ENCODE measurements at regions not wholly inside any gene's neighbourhood (a gene's known extent, or its start where the extent isn't known, plus 50 kb on each side); places are given as distances from the start of the nearest gene placed in this dataset.

DNA sequence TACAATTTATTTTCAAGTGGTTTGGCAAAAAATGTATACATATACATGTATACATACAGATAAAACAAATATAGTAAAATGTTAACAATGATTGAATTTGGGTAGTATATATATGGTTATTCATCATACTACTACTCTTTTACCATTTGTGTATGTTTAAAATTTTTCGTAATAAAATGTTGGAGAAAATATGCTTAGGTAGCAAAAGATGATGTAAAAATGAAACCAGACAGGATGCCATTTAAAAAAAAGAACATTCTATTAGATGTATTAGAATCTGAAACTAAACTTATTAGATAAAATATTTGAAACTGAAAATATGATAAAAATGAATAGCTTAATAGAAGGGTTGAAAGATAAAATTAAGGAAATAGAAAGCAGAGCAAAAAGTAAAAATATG lies 144.9 kb upstream of the FER start:
- Histone ChIP-seq H3K27ac (ENCODE audit: insufficient read depth, low read length, poor library complexity, severe bottlenecking) (no peak overlapping the region), H3K36me3 (ENCODE audit: control insufficient read depth, insufficient read depth, low read length) (no peaks in the 10 kb centered on the region), H3K9me3 (ENCODE audit: control insufficient read depth, low read length) (no peaks in the 10 kb centered on the region), H3K4me3 (ENCODE audit: insufficient read depth, low read depth, low read length, poor library complexity, severe bottlenecking) (no peak overlapping the region), H3K27me3 (replicated peaks; ENCODE audit: control insufficient read depth, insufficient read depth, low read length, poor library complexity, severe bottlenecking) (no peaks in the 10 kb centered on the region), H3K4me1 (ENCODE audit: control insufficient read depth, insufficient read depth, low read length, poor library complexity, severe bottlenecking) (no peaks in the 10 kb centered on the region)
- no peak for DNase-seq

DNA sequence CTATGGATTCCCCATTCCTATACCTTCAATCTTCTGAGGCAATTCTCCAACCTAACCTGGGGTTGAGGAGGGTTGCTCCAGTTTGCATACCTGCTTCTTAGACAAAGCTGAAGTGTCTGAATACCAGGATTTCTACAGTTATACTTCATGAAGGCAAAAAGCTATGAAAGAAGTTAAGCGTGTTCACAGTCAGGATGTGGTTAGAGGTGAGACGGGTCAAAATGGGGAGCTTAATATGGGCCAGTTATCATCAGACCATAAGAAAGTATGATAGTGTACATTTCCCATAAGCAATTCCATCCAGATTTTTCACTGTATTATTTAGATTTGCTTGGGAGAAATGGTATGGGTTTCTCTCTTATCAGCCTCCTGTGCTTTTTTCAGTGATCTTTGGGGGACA lies 156.9 kb upstream of the FER start:
- no peak for DNase-seq

DNA sequence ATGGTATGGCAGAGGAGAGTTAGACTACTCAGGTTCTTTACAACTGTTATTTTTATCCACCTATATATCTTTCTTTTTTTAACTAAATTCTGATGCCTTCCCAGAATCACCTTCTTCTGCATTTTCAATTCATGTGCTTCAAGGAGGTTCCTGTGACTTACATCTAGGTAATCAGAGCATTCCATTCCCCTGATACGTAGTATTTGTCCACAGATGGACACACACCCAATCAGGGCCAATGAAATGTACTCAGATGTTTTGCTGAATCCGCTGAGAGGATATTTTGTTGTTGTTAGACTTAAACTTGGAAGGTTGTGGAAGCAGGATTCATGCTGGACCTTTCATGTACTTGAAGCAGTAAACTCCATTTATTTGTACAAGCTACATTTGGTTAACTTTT lies 159.4 kb upstream of the FER start:
- Histone ChIP-seq H3K4me3 (ENCODE audit: insufficient read depth, low read depth, low read length, poor library complexity, severe bottlenecking) (no peak overlapping the region), H3K36me3 (ENCODE audit: control insufficient read depth, insufficient read depth, low read length) (no peaks in the 10 kb centered on the region), H3K4me1 (ENCODE audit: control insufficient read depth, insufficient read depth, low read length, poor library complexity, severe bottlenecking) (no peaks in the 10 kb centered on the region), H3K27me3 (replicated peaks; ENCODE audit: control insufficient read depth, insufficient read depth, low read length, poor library complexity, severe bottlenecking) (no peaks in the 10 kb centered on the region), H3K27ac (ENCODE audit: insufficient read depth, low read length, poor library complexity, severe bottlenecking) (no peak overlapping the region), H3K9me3 (ENCODE audit: control insufficient read depth, low read length) (no peaks in the 10 kb centered on the region)
- no peak for DNase-seq

More for the DNA sequence above, 156.9 kb upstream of the FER start:
- Histone ChIP-seq H3K27me3 (replicated peaks; ENCODE audit: control insufficient read depth, insufficient read depth, low read length, poor library complexity, severe bottlenecking) (no peaks in the 10 kb centered on the region), H3K36me3 (ENCODE audit: control insufficient read depth, insufficient read depth, low read length) (no peaks in the 10 kb centered on the region), H3K9me3 (ENCODE audit: control insufficient read depth, low read length) (no peaks in the 10 kb centered on the region), H3K4me1 (ENCODE audit: control insufficient read depth, insufficient read depth, low read length, poor library complexity, severe bottlenecking) (no peaks in the 10 kb centered on the region), H3K27ac (ENCODE audit: insufficient read depth, low read length, poor library complexity, severe bottlenecking) (no peak overlapping the region), H3K4me3 (ENCODE audit: insufficient read depth, low read depth, low read length, poor library complexity, severe bottlenecking) (no peak overlapping the region)

DNA sequence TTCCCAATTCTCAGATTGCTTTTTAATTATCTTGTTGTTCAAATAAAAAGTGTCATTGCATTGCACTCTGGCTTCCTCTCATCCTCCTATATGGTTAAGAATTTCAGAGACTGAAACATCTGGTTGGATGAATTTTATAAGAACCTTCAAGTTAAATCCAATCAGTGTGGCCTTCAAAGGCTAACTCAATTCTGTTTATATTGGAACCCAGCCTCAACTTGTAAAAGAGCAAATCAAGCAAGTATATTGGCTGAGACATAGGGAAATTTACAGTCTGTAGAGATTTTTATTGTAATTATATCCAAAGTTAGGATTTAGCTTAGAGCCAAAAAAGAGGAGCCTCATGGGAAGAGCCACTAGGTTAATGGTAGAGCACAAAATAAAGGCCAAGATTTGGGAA lies 159.9 kb upstream of the FER start:
- Histone ChIP-seq H3K27me3 (replicated peaks; ENCODE audit: control insufficient read depth, insufficient read depth, low read length, poor library complexity, severe bottlenecking) (no peaks in the 10 kb centered on the region), H3K4me3 (ENCODE audit: insufficient read depth, low read depth, low read length, poor library complexity, severe bottlenecking) (no peak overlapping the region), H3K9me3 (ENCODE audit: control insufficient read depth, low read length) (no peaks in the 10 kb centered on the region), H3K4me1 (ENCODE audit: control insufficient read depth, insufficient read depth, low read length, poor library complexity, severe bottlenecking) (no peaks in the 10 kb centered on the region), H3K36me3 (ENCODE audit: control insufficient read depth, insufficient read depth, low read length) (no peaks in the 10 kb centered on the region), H3K27ac (ENCODE audit: insufficient read depth, low read length, poor library complexity, severe bottlenecking) (no peak overlapping the region)
- no peak for DNase-seq

DNA sequence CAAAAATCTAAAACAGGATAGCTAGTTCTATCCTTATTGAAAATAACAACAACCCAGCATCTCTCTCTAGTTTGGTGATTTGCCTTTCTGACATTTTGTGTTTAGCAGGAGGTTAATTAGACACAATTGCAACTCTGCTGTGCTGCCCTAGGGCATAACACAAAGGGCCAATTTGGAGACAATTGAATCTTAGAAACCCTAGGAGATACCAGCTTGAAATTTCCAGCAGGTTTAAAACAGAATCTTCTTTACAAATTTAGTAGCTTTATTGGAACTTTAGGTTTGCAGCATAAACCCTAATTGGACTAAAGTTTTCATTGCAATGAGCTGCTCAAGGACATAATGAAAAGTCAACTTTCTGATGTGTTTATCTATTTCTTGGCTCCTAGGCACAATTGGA lies 166.7 kb upstream of the FER start:
- no peak overlapping the region for H3K4me3 ChIP-seq (ENCODE audit: insufficient read depth, low read depth, low read length, poor library complexity, severe bottlenecking)
- DNase-seq = no peak

DNA sequence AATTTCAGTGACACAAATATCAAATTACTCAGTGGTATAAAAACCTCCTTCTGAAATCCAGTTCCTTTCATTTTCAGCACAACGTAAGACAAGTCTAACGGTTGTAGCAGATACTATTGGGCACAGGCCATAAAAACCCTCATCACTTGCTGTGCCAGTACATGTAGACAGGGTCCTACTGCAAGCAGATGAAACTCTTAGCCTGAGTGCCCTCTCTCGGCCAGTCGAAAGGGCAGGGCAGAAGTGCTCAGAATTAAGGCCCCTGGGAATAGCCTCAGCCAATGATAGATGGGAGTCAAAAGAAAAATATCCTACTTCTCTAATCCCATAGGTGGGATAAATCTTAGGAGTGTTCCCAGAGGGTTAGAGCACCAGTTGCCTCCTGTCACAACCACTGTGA lies 168.5 kb upstream of the FER start:
- no peak overlapping the region for H3K4me3 ChIP-seq (ENCODE audit: insufficient read depth, low read depth, low read length, poor library complexity, severe bottlenecking)
- no peaks in the 10 kb centered on the region for H3K27me3 ChIP-seq (replicated peaks; ENCODE audit: control insufficient read depth, insufficient read depth, low read length, poor library complexity, severe bottlenecking)
- no peaks in the 10 kb centered on the region for H3K9me3 ChIP-seq (ENCODE audit: control insufficient read depth, low read length)
- no peaks in the 10 kb centered on the region for H3K36me3 ChIP-seq (ENCODE audit: control insufficient read depth, insufficient read depth, low read length)
- H3K4me1 ChIP-seq (ENCODE audit: control insufficient read depth, insufficient read depth, low read length, poor library complexity, severe bottlenecking) = no peaks in the 10 kb centered on the region
- DNase-seq = no peak
- H3K27ac ChIP-seq (ENCODE audit: insufficient read depth, low read length, poor library complexity, severe bottlenecking) = no peak overlapping the region

More for the DNA sequence above, 166.7 kb upstream of the FER start:
- Histone ChIP-seq H3K4me1 (ENCODE audit: control insufficient read depth, insufficient read depth, low read length, poor library complexity, severe bottlenecking) (no peaks in the 10 kb centered on the region), H3K27me3 (replicated peaks; ENCODE audit: control insufficient read depth, insufficient read depth, low read length, poor library complexity, severe bottlenecking) (no peaks in the 10 kb centered on the region), H3K27ac (ENCODE audit: insufficient read depth, low read length, poor library complexity, severe bottlenecking) (no peak overlapping the region), H3K36me3 (ENCODE audit: control insufficient read depth, insufficient read depth, low read length) (no peaks in the 10 kb centered on the region), H3K9me3 (ENCODE audit: control insufficient read depth, low read length) (no peaks in the 10 kb centered on the region)

DNA sequence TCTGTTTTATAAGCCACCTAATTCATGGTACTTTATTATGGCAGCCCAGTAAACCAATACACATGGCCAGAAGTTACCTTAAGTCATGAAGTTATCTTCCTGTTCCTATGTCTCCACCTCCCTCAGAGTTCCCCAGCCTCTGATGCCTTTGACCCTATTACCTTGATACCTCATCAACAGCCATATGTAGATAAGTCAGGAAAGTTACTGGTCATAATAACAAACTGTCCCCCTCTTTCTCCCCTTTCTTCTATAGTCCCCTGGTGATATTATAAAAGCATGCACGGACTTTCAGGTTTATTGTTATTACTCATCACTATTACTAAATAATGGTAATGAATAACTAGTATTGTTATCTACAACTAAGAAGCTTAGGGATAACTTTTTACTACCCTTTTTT lies 168.9 kb upstream of the FER start:
- Histone ChIP-seq H3K9me3 (ENCODE audit: control insufficient read depth, low read length) (no peaks in the 10 kb centered on the region), H3K27me3 (replicated peaks; ENCODE audit: control insufficient read depth, insufficient read depth, low read length, poor library complexity, severe bottlenecking) (no peaks in the 10 kb centered on the region), H3K27ac (ENCODE audit: insufficient read depth, low read length, poor library complexity, severe bottlenecking) (no peak overlapping the region), H3K4me3 (ENCODE audit: insufficient read depth, low read depth, low read length, poor library complexity, severe bottlenecking) (no peak overlapping the region), H3K36me3 (ENCODE audit: control insufficient read depth, insufficient read depth, low read length) (no peaks in the 10 kb centered on the region), H3K4me1 (ENCODE audit: control insufficient read depth, insufficient read depth, low read length, poor library complexity, severe bottlenecking) (no peaks in the 10 kb centered on the region)
- no peak for DNase-seq

DNA sequence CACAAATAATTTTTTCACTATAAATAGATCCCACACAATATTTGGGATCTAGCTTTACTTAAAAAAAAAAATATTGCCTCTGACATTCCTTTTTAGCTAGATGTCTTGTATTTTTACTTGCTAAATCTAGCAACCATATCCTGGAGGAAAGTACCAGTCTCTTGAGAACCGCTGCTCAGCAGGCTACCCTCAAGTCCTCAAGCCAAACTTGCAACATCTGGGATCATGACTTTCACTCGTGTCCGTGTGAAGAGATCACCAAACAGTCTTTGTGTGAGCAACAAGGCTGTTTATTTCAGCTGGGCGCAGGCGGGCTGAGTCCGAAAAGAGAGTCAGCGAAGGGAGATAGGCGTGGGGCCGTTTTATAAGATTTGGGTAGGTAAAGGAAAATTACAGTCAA lies 180.3 kb upstream of the FER start:
- no peak for DNase-seq
- no peak overlapping the region for H3K27ac ChIP-seq (ENCODE audit: insufficient read depth, low read length, poor library complexity, severe bottlenecking)
- no peaks in the 10 kb centered on the region for H3K9me3 ChIP-seq (ENCODE audit: control insufficient read depth, low read length)
- H3K36me3 ChIP-seq (ENCODE audit: control insufficient read depth, insufficient read depth, low read length) = no peaks in the 10 kb centered on the region
- H3K27me3 ChIP-seq (replicated peaks; ENCODE audit: control insufficient read depth, insufficient read depth, low read length, poor library complexity, severe bottlenecking) = no peaks in the 10 kb centered on the region
- no peaks in the 10 kb centered on the region for H3K4me1 ChIP-seq (ENCODE audit: control insufficient read depth, insufficient read depth, low read length, poor library complexity, severe bottlenecking)
- no peak overlapping the region for H3K4me3 ChIP-seq (ENCODE audit: insufficient read depth, low read depth, low read length, poor library complexity, severe bottlenecking)

DNA sequence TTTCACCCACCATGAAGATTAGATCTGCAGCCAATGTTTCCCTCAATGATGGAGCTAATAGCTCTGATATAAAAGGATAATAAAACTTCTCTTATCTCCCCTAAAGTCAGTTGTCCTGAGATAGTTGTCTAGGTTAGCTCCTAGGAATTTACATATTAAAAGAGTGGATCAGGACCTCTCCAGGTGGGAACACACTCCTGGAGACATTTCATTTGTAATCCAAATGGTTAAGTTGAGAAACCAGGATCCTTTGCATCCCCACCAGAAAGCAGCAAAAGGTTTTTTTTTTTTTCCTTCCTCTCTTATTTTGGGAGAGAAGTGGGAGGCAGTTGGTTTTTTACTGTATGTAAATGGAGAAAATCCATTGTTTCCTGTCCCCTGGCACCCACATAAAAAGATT lies 182.5 kb upstream of the FBXL17 start:
- Histone ChIP-seq H3K27ac (ENCODE audit: insufficient read depth, low read length, poor library complexity, severe bottlenecking) (no peak overlapping the region), H3K36me3 (ENCODE audit: control insufficient read depth, insufficient read depth, low read length) (no peaks in the 10 kb centered on the region), H3K9me3 (ENCODE audit: control insufficient read depth, low read length) (no peaks in the 10 kb centered on the region), H3K27me3 (replicated peaks; ENCODE audit: control insufficient read depth, insufficient read depth, low read length, poor library complexity, severe bottlenecking) (no peaks in the 10 kb centered on the region), H3K4me3 (ENCODE audit: insufficient read depth, low read depth, low read length, poor library complexity, severe bottlenecking) (no peak overlapping the region), H3K4me1 (ENCODE audit: control insufficient read depth, insufficient read depth, low read length, poor library complexity, severe bottlenecking) (no peaks in the 10 kb centered on the region)
- no peak for DNase-seq

DNA sequence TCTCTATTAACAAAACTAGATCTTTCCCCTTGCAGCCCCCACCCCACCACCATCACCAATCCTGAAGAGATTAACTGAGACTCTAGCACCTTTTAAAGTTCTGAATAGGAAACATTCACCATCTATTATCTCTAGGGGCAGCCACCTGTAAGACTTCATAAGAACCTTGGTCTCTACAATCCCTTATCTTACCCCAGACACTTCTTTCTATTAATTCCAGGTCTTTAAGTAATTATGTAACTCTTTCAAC lies 180.2 kb upstream of the FBXL17 start:
- no peak for DNase-seq
- no peaks in the 10 kb centered on the region for H3K9me3 ChIP-seq (ENCODE audit: control insufficient read depth, low read length)
- H3K4me1 ChIP-seq (ENCODE audit: control insufficient read depth, insufficient read depth, low read length, poor library complexity, severe bottlenecking) = no peaks in the 10 kb centered on the region
- no peak overlapping the region for H3K4me3 ChIP-seq (ENCODE audit: insufficient read depth, low read depth, low read length, poor library complexity, severe bottlenecking)
- no peak overlapping the region for H3K27ac ChIP-seq (ENCODE audit: insufficient read depth, low read length, poor library complexity, severe bottlenecking)
- no peaks in the 10 kb centered on the region for H3K36me3 ChIP-seq (ENCODE audit: control insufficient read depth, insufficient read depth, low read length)
- H3K27me3 ChIP-seq (replicated peaks; ENCODE audit: control insufficient read depth, insufficient read depth, low read length, poor library complexity, severe bottlenecking) = no peaks in the 10 kb centered on the region

Data from effector memory CD4-positive, alpha-beta T cell (primary cell).